Mucosa of rectum (tissue), 2 donors: ENCODE measurements at regions not wholly inside any gene's neighbourhood (a gene's known extent, or its start where the extent isn't known, plus 50 kb on each side); places are given as distances from the start of the nearest gene placed in this dataset.
"Not testable (repeated sequence)": the region's sequence is repeated elsewhere in the genome, so short reads cannot be mapped to it uniquely, and the experiment has no call there.

Source experiments
- H3K27ac ChIP-seq, 2 donors: one replicate each; pipeline ENCODE4 v1.7.0; 2013; ENCODE audit warnings: inconsistent platforms in 2 of 2, low read depth in 2 of 2, low read length in 2 of 2
- H3K27me3 ChIP-seq, 2 donors: one replicate each; pipeline ENCODE4 v1.7.0; 2013; ENCODE audit warnings: low read length in 2 of 2; ENCODE audit not compliant: control insufficient read depth in 2 of 2, insufficient read depth in 2 of 2
- H3K36me3 ChIP-seq, 2 donors: one replicate each; pipeline ENCODE4 v1.7.0; 2013; ENCODE audit warnings: low read length in 2 of 2; ENCODE audit not compliant: control insufficient read depth in 2 of 2, insufficient read depth in 2 of 2
- H3K4me1 ChIP-seq, 2 donors: one replicate each; pipeline ENCODE4 v1.7.0; 2013; ENCODE audit warnings: low read length in 2 of 2, mild to moderate bottlenecking in 1 of 2; ENCODE audit not compliant: control insufficient read depth in 2 of 2, insufficient read depth in 2 of 2
- H3K4me3 ChIP-seq, 2 donors: one replicate each; pipeline ENCODE4 v1.7.0; 2013; ENCODE audit warnings: low read length in 2 of 2
- H3K9ac ChIP-seq, 2 donors: one replicate each; pipeline ENCODE4 v1.7.0; 2013; ENCODE audit warnings: low read length in 2 of 2, low read depth in 1 of 2, mild to moderate bottlenecking in 1 of 2
- H3K9me3 ChIP-seq, 2 donors: one replicate each; pipeline ENCODE4 v1.7.0; 2013; ENCODE audit warnings: low read length in 2 of 2; ENCODE audit not compliant: control insufficient read depth in 2 of 2
- donor health status: healthy.
- donor health status: Normal muscosa, but diverticular disease.

DNA sequence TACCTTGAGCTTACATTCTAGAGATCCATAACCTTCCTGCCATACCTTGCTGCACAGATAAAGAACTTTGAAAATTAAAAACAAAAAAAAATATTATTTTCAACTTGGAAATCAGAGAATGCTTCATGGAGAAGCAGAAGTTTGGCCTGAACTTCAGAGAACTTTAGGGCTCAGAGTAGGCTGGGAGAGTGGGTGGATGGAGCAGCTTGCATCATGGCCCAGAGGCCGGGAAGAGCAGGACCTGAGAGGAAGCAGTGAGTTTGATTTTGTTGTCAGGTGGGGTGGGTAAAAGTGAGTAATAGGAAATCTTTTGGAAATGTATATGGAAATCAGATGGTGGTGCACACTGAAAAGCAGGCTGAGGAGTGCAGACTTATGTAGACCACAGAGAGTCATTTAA lies 228.5 kb upstream of the KRR1 start:
- Histone ChIP-seq H3K9me3 (no peaks in the 10 kb centered on the region), H3K27me3 (no peaks in the 10 kb centered on the region), H3K4me3 (no peak overlapping the region), H3K27ac (no peak overlapping the region), H3K9ac (no peak overlapping the region), H3K4me1 (no peaks in the 10 kb centered on the region), H3K36me3 (no peaks in the 10 kb centered on the region)

GRCh38 chr12:75739098-75739497 lies 227.7 kb upstream of the KRR1 start:
- not testable (repeated sequence) for H3K9me3 ChIP-seq, H3K4me3 ChIP-seq, H3K27ac ChIP-seq, H3K36me3 ChIP-seq, H3K4me1 ChIP-seq, H3K9ac ChIP-seq, H3K27me3 ChIP-seq

GRCh38 chr12:75738486-75738885 lies 227.1 kb upstream of the KRR1 start:
- no peak overlapping the region for H3K4me3 ChIP-seq
- no peaks in the 10 kb centered on the region for H3K27me3 ChIP-seq
- no peaks in the 10 kb centered on the region for H3K9me3 ChIP-seq
- H3K27ac ChIP-seq, result no peak overlapping the region
- H3K9ac ChIP-seq, result no peak overlapping the region
- no peaks in the 10 kb centered on the region for H3K4me1 ChIP-seq
- no peaks in the 10 kb centered on the region for H3K36me3 ChIP-seq

GRCh38 chr12:75735853-75736252 lies 224.4 kb upstream of the KRR1 start:
- Histone ChIP-seq H3K27ac (no peak overlapping the region), H3K9me3 (no peaks in the 10 kb centered on the region), H3K36me3 (no peaks in the 10 kb centered on the region)

GRCh38 chr12:75728826-75729225 lies 217.4 kb upstream of the KRR1 start:
- Histone ChIP-seq H3K27ac (no peak overlapping the region), H3K36me3 (no peaks in the 10 kb centered on the region), H3K9me3 (no peaks in the 10 kb centered on the region), H3K9ac (no peak overlapping the region), H3K4me1 (peaks cover 0 to 2% of the 10 kb centered on the region in 2 donors), H3K4me3 (no peak overlapping the region), H3K27me3 (no peaks in the 10 kb centered on the region)

More at GRCh38 chr12:75735853-75736252, 224.4 kb upstream of the KRR1 start:
- Histone ChIP-seq H3K9ac (no peak overlapping the region), H3K4me1 (no peaks in the 10 kb centered on the region), H3K27me3 (no peaks in the 10 kb centered on the region), H3K4me3 (no peak overlapping the region)

DNA sequence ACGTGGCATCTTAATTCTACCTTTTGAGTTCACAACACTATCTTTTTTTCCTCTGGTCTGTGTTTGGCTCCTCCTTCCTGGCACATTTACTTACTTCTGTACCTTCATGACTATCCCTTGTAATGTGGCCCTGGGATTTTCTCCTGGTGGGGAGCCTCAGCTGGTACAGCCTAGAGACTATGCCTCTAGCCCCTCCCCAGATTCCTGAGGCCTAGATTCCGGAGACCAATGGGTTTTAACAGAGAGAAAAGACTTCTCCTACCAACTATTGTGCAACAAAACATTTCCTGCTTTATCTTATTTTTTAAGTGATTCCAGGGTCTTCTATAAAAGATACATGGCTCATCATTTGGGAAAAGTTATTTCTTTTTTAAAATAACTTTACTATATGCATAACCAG lies 216.2 kb upstream of the KRR1 start:
- Histone ChIP-seq H3K27ac (no peak overlapping the region), H3K36me3 (no peaks in the 10 kb centered on the region), H3K4me3 (no peak overlapping the region), H3K4me1 (peaks cover 0 to 2% of the 10 kb centered on the region in 2 donors), H3K9ac (no peak overlapping the region), H3K9me3 (no peaks in the 10 kb centered on the region), H3K27me3 (no peaks in the 10 kb centered on the region)

DNA sequence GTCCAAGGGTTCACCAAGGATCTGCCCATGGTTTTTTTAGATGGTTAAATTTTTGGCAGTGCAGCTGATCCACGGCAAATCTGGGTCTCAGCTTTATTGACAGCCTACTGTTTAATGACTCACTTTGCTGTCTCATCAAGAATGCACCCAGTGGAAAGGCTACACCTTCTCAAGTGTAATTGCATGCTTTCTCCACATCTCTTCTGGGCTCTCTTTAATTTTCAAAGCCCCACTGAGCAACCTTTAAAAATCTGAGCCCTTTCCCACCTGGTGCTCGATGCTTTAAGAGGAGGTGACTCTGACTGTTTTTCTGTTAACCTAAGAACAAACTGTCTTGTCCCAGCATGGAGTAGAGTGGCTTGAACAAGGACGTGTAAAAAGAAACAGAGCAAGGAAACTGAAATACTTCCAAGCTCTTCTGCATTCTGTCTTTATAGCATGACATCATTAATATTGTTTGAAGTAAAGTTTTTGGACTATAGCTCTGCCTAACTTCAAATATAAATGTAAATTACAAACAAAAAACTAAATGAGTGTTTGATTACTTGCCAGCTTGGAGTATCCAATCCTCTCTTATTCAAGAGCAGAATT lies 214.2 kb upstream of the KRR1 start:
- Histone ChIP-seq H3K36me3 (no peaks in the 10 kb centered on the region), H3K9me3 (no peaks in the 10 kb centered on the region), H3K4me1 (peaks cover 0 to 2% of the 10 kb centered on the region in 2 donors), H3K4me3 (no peak overlapping the region), H3K27me3 (no peaks in the 10 kb centered on the region), H3K9ac (no peak overlapping the region), H3K27ac (no peak overlapping the region)

DNA sequence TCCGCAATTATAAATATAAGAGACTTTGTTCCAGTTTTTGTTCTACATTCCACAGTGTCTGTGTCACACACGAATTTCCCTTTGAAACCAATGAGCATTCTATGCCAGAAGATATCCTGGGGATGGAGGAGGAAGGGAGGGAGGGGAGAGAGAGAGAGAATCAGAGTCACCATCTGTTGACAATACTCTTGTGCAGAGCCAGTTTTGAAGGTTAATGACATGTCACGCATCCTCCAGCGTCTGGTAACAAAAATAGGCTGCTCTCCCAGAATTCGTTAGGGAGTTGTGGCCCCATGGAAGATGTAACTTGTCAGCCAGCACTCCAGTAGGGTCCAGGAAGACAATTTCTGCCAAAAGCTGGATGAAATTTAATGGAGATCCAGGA lies 213.5 kb upstream of the KRR1 start:
- Histone ChIP-seq H3K4me3 (no peak overlapping the region), H3K9ac (no peak overlapping the region), H3K27ac (no peak overlapping the region), H3K36me3 (no peaks in the 10 kb centered on the region), H3K9me3 (no peaks in the 10 kb centered on the region), H3K27me3 (no peaks in the 10 kb centered on the region), H3K4me1 (peaks cover 0 to 2% of the 10 kb centered on the region in 2 donors)

- Histone ChIP-seq H3K9me3 (no peaks in the 10 kb centered on the region), H3K27me3 (no peaks in the 10 kb centered on the region), H3K27ac (no peak overlapping the region), H3K36me3 (no peaks in the 10 kb centered on the region), H3K4me3 (no peak overlapping the region), H3K9ac (no peak overlapping the region), H3K4me1 (peaks cover 0 to 2% of the 10 kb centered on the region in 2 donors)
These were observed 213.0 kb upstream of the KRR1 start for GRCh38 chr12:75724307-75724927.

GRCh38 chr12:75722714-75723200 lies 211.3 kb upstream of the KRR1 start:
- no peaks in the 10 kb centered on the region for H3K27me3 ChIP-seq
- no peaks in the 10 kb centered on the region for H3K36me3 ChIP-seq
- no peak overlapping the region for H3K9ac ChIP-seq
- peak overlapping the region; percentile 7 to 49 for H3K27ac ChIP-seq
- no peak overlapping the region for H3K4me3 ChIP-seq
- H3K9me3 ChIP-seq, result no peaks in the 10 kb centered on the region
- peaks cover 0 to 2% of the 10 kb centered on the region in 2 donors for H3K4me1 ChIP-seq
